ENCODE measurements at regions not wholly inside any gene's neighbourhood (a gene's known extent, or its start where the extent isn't known, plus 50 kb on each side); places are given as distances from the start of the nearest gene placed in this dataset.

- peaks cover 8% of the 10 kb centered on the region for H3K9me3 Mint-ChIP-seq (ENCODE audit: low read depth, unreplicated experiment)
- CTCF ChIA-PET, result no interaction called here
- H3K4me1 Mint-ChIP-seq (ENCODE audit: low read depth, unreplicated experiment), result no peaks in the 10 kb centered on the region
- no TSS peak for BruUV-seq (replicated peaks)
- no peaks in the 10 kb centered on the region for H3K36me3 Mint-ChIP-seq (ENCODE audit: insufficient read depth, unreplicated experiment)
- intact Hi-C loops (cut with micrococcal nuclease; ENCODE audit: unreplicated experiment), result no loop called here
- no peak overlapping the region for H3K27ac Mint-ChIP-seq (ENCODE audit: unreplicated experiment)
- DNase-seq, result no peak
- no peak for TF ChIP-seq CTCF (IDR thresholded peaks at IDR 0.05; ENCODE audit: unreplicated experiment)
- H3K4me3 Mint-ChIP-seq (ENCODE audit: low read depth, unreplicated experiment), result no peak overlapping the region
- H3K27me3 Mint-ChIP-seq (ENCODE audit: unreplicated experiment), result no peaks in the 10 kb centered on the region
These were observed 70.3 kb upstream of the ASTN2 start for GRCh38 chr9:117485176-117485575.

DNA sequence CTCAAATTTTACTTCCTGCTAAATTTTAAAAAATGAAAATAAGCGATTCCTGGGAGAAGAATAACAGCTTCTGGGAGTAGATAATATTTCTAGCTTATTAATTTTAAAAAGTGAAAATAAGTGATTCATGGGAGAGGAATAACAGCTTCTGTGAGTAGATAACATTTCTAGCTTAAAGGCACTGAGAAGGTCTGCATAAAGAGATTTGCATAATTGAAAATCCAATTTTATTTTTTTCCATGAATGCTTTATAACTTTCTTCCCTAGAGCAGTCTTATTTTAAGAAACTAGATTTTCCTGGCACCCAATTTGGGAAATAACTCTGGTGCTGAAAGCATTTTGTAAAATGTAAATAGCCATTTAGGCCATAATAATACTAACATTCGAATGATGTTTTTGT lies 65.9 kb upstream of the ASTN2 start:
- Mint-ChIP-seq H3K27me3 (ENCODE audit: unreplicated experiment) (no peaks in the 10 kb centered on the region), H3K27ac (ENCODE audit: unreplicated experiment) (no peak overlapping the region), H3K4me3 (ENCODE audit: low read depth, unreplicated experiment) (no peak overlapping the region), H3K9me3 (ENCODE audit: low read depth, unreplicated experiment) (peaks cover 2% of the 10 kb centered on the region), H3K36me3 (ENCODE audit: insufficient read depth, unreplicated experiment) (no peaks in the 10 kb centered on the region), H3K4me1 (ENCODE audit: low read depth, unreplicated experiment) (no peaks in the 10 kb centered on the region)
- BruUV-seq (replicated peaks), result no TSS peak
- TF ChIP-seq CTCF (IDR thresholded peaks at IDR 0.05; ENCODE audit: unreplicated experiment), result no peak
- DNase-seq, result no peak
- intact Hi-C loops (cut with micrococcal nuclease; ENCODE audit: unreplicated experiment), result no loop called here
- CTCF ChIA-PET, result no interaction called here

GRCh38 chr9:117480253-117480652 lies 65.4 kb upstream of the ASTN2 start:
- no peaks in the 10 kb centered on the region for H3K27me3 Mint-ChIP-seq (ENCODE audit: unreplicated experiment)

DNA sequence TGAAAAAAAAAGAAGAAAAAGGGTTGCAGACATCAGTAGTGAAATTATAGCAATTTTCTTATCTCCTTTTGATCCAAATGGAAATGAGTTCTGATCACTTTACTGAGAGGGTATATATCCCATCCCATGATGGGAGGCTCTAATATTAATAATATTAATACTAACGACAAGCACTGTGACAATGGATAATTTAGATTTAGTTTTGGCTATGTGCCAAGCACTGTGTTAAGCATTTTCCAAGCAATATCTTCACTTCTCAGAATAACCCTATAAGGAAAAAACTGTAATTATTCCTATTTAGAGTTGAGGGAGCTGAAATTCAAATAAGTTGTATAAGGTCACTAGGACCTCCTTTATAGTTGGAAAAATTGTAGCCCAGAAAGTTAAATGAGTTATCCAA lies 58.4 kb upstream of the ASTN2 start:
- no peak for TF ChIP-seq CTCF (IDR thresholded peaks at IDR 0.05; ENCODE audit: unreplicated experiment)
- H3K9me3 Mint-ChIP-seq (ENCODE audit: low read depth, unreplicated experiment), result peaks cover 5% of the 10 kb centered on the region
- no peak overlapping the region for H3K27ac Mint-ChIP-seq (ENCODE audit: unreplicated experiment)
- no peaks in the 10 kb centered on the region for H3K27me3 Mint-ChIP-seq (ENCODE audit: unreplicated experiment)
- intact Hi-C loops (cut with micrococcal nuclease; ENCODE audit: unreplicated experiment), result no loop called here
- no peak for DNase-seq
- no peak overlapping the region for H3K4me3 Mint-ChIP-seq (ENCODE audit: low read depth, unreplicated experiment)
- H3K4me1 Mint-ChIP-seq (ENCODE audit: low read depth, unreplicated experiment), result no peaks in the 10 kb centered on the region
- H3K36me3 Mint-ChIP-seq (ENCODE audit: insufficient read depth, unreplicated experiment), result no peaks in the 10 kb centered on the region
- CTCF ChIA-PET, result no interaction called here
- no TSS peak for BruUV-seq (replicated peaks)

More at GRCh38 chr9:117480253-117480652, 65.4 kb upstream of the ASTN2 start:
- no peak for DNase-seq
- CTCF ChIA-PET, result no interaction called here
- peaks cover 6% of the 10 kb centered on the region for H3K9me3 Mint-ChIP-seq (ENCODE audit: low read depth, unreplicated experiment)
- H3K36me3 Mint-ChIP-seq (ENCODE audit: insufficient read depth, unreplicated experiment), result no peaks in the 10 kb centered on the region
- no peak overlapping the region for H3K27ac Mint-ChIP-seq (ENCODE audit: unreplicated experiment)
- no peak for TF ChIP-seq CTCF (IDR thresholded peaks at IDR 0.05; ENCODE audit: unreplicated experiment)
- intact Hi-C loops (cut with micrococcal nuclease; ENCODE audit: unreplicated experiment), result no loop called here
- no peaks in the 10 kb centered on the region for H3K4me1 Mint-ChIP-seq (ENCODE audit: low read depth, unreplicated experiment)
- no TSS peak for BruUV-seq (replicated peaks)
- no peak overlapping the region for H3K4me3 Mint-ChIP-seq (ENCODE audit: low read depth, unreplicated experiment)

DNA sequence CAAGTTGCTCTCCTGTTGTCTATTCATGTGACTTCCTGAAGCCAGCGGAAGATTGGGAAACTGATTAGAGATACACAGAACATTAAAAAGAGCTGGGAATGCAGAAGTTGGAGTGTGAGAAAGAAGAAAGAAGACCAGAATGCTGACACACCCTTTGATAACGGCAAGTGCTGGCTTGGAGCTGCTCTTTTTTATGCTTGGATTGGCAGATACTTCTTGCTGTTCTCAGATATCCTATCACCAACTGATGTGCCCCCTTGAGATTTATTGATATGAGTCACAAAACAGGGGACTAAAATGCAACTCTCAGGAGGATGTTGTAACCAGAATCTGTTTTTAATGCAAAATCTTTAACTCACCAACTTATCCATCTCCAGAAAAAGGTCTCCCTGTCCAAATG lies 56.0 kb upstream of the ASTN2 start:
- BruUV-seq (replicated peaks), result no TSS peak
- Mint-ChIP-seq H3K27me3 (ENCODE audit: unreplicated experiment) (no peaks in the 10 kb centered on the region), H3K36me3 (ENCODE audit: insufficient read depth, unreplicated experiment) (no peaks in the 10 kb centered on the region), H3K4me1 (ENCODE audit: low read depth, unreplicated experiment) (no peaks in the 10 kb centered on the region), H3K27ac (ENCODE audit: unreplicated experiment) (no peak overlapping the region), H3K4me3 (ENCODE audit: low read depth, unreplicated experiment) (no peak overlapping the region), H3K9me3 (ENCODE audit: low read depth, unreplicated experiment) (peaks cover 5% of the 10 kb centered on the region)
- CTCF ChIA-PET, result no interaction called here
- DNase-seq, result no peak
- intact Hi-C loops (cut with micrococcal nuclease; ENCODE audit: unreplicated experiment), result no loop called here
- TF ChIP-seq CTCF (IDR thresholded peaks at IDR 0.05; ENCODE audit: unreplicated experiment), result no peak

Measured in Calu3 (cell line).